Stimulated activated CD4-positive, alpha-beta T cell treated with anti-CD3 and anti-CD28 coated beads, Interleukin-4, amount 100 ng/mL, for 4 hours (primary cell): ENCODE measurements at regions not wholly inside any gene's neighbourhood (a gene's known extent, or its start where the extent isn't known, plus 50 kb on each side); places are given as distances from the start of the nearest gene placed in this dataset.
A peak's percentile ranks its signal among the peaks of the same experiment; 100 is the strongest.

Experiments
- DNase-seq, 2 experiments: peaks; one replicate each; pipeline ENCODE4 v3.0.0-alpha.2; 2020

DNA sequence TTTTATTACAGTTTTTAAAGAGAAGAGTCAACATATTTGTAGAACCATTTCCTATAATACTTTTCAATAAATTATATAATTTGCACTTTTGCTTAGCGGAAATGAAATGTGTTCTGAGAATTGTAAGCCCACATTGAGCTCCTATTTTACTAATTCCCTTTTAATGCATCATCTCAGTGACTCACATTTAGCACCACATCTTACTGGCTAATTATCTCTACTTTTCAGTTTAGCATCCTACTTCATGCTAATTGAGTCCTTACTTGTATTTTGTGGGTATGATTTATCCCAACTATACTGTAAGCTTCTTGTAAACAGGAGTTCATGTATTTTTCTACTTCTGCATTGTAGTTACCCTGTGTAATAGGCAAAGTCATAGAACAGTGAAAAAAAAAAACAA, 67.5 kb downstream of the TMX1 start:
- no peak for DNase-seq

DNA sequence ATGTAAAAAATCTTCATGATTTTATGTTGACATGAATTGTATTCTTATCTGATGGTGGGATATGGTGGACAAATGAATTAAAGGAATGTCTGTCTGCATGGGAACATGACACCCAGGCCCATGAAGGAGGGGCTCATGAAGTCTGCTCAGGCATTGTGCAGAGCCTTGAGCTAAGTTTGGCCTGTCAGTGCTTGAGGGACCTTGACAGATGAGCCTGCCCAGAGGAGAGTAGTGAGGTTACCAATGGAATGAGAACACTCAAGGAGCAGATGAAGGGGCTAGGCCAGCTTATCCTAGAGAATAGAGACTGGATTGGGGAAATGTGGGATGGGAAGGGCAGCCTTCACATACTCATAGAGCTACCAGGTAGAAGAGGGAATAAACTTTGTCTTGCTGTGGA, 68.8 kb downstream of the TMX1 start:
- DNase-seq, result no peak

DNA sequence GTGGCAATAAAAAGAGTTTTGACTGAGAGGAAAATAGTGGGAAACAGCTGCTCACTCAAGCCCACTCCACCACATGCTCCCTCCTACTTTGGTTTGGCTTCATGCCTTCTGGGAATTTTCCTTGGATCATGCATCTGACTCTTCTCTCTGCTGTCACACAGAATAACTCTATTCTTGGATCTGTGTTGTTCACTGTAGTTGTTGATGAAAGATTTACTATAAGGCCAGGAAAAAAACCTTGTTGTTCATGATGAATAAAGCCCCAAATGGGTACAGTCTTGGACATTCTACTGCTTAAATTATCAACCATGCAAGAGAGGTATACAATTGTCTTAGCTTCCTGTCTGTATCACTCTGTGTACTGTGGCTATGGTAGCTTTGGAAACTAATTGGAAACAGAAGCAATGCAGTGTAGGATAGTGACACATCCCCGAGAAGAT, 70.5 kb downstream of the TMX1 start:
- DNase-seq, result no peak

DNA sequence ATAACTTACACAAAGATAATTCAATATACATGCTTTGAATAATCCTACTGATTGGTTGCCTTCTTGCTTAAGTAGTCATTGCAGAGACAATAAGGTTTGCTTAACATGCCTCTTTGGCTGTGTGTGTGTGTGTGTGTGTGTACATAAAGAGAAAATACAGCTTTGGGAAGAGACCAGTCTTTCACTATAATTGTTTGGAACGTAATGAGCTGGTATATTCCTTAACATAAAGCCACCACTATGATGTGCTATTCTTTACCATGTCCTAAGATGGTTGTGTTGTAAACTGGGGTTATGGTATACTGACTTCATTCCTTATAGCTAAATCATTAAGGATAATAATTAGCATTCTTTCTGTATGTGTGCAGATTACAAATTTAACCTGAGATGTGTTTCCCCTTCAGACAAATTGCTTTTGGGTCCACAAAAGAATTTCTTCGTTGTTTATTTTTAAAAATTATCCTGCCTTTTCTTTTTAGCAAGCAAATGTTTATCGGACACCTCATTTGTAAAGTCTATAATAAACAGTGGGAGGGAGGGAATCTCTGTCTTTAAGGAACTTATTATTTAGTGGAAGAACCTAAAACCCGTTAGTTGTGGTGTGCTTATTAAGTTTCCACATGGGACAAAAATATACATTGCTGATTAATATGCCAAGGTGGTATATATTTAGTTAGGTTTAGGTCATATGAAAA, 74.4 kb downstream of the TMX1 start:
- no peak for DNase-seq

DNA sequence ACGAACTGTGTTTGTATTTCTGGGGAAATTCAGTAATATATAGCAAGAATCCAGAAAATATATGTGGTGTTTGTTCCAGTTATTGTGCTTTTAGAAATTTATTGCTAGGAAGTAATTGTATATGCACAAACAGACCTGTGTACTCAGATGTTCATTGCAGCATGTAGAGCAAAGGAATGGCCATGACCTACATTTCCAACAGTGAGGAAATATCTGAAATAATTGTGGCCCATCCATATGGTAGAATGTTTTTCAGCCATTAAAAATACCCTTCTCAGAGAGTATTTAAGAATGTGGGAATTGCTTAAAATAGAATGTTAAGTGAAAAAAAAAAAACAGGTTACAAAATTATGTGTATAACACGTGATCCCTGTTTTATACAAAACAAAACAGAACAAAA, 77.3 kb downstream of the TMX1 start:
- no peak for DNase-seq

DNA sequence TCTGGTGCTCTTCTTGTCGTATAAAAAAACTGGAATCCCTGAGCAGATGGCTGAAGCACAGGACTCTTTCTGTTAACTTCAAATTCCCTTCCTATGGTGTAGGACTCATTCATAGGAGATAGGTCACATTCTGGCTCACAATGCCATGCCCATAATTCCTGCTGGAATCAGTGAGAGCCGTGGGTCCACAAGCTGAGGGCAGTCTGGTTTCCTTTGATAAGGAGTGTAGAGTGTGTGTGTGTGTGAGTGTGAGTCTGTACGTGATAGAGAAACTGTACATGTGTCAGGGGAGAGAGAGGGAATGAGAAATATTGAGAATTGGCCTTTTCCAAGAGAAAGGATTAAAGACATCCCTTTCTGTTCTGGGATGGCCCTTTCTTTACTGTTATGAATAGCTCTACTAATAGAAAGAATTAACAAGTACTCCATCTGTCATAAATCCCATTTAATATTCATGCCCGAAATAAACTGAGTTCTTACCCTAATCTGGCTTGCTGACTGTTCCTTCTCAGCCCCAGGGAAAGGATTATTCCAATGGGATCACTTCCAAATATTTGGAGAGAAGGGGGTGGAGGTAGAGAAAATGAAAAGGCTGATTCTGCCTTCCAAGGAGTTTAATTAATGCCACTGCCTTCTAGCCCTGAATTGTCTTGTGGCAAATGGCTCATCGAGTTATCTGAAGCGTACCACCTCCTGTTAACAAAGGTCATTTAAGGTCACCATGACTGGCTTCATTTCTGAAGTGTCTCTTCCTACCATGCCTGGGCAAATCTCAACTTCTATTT, 79.0 kb downstream of the TMX1 start:
- no peak for DNase-seq

DNA sequence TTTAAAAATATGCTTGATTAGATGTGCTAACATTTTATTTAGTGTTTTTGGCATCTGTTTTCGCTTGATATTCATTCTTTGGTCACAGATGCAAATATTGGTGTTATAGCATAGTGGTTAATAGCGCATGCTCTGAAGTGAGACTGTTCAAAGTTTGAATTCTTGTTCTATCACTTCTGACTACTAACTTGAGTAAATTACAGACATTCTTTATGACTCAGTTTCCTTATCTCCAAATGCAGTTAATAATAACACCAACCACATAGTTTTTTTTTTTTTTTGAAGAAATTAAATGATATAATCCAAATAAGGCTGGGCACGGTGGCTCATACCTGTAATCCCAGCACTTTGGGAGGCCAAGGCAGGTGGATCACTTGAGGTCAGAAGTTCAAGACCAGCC, 81.0 kb downstream of the TMX1 start:
- DNase-seq, result no peak

DNA sequence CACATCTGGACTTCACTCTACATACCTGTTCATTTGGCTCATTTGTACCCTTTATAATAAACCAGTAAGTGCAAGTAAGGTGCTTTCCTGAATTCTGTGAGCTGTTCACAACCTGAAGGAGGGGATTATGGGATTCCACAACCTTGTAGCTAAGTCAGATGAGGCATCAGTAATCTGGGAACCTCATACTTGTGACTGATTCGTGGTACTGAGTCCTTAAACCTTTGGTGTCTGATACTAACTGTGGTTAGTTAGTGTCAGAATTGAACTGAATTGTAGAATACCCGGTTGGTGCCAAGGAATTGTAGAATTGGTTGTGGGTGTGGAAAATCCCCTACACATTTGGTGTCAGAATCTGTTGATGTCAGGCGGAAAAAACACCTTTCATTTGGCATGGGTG, 83.4 kb downstream of the TMX1 start:
- no peak for DNase-seq

DNA sequence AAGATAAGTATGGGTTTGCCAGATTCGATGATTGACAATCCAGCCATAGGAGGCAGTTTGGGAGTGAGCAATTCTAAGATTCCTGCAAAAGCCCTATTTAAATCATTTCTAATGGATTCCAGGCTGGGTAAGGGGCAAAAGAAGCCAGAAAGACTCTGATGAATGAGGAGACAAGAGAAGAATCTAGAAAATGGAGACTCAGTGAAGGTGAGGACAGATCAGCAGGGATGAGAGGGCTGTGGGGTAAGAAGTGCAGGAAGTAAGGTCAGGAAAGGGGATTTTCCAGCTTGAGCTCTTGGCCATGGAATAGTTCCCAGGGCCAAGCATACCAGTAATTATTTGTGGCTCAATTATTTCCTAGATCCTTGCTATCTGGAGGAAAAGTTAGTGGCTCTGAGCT, 87.3 kb downstream of the TMX1 start:
- no peak for DNase-seq

DNA sequence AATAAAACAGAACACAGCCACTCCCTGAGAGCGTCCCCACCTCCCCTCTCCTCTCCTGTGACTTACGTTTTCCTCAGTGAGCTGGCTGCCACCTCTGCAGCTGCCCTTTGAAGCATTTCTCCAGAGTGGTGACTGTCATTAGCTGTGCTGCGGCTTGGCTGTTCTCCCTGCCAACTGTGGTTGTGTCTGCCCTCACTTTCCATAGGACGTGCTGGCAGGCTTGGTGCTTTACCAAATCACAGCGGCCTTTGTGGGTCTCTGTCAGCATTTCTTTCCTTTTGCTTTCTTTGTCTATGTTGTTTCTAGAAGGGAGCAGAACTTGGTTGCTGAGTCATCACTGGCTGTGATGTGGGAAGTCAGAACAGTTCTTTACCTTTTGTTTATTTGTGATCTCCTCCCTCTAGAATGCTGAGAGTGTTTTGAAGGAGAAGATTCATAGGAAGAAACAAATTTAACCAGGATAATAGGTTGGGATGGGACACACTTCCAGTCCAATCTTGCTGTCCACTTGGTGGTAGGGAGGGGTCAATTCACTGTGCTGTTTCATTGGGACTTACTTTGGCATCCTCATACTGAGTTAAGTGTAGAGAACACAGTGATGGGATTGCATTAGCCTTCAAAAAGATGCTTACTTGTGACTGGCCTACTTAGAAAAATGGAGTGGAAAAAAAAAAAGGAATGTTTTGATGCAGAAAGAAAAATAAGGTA, 88.2 kb downstream of the TMX1 start:
- DNase-seq, result peak; percentile 18 to 42

DNA sequence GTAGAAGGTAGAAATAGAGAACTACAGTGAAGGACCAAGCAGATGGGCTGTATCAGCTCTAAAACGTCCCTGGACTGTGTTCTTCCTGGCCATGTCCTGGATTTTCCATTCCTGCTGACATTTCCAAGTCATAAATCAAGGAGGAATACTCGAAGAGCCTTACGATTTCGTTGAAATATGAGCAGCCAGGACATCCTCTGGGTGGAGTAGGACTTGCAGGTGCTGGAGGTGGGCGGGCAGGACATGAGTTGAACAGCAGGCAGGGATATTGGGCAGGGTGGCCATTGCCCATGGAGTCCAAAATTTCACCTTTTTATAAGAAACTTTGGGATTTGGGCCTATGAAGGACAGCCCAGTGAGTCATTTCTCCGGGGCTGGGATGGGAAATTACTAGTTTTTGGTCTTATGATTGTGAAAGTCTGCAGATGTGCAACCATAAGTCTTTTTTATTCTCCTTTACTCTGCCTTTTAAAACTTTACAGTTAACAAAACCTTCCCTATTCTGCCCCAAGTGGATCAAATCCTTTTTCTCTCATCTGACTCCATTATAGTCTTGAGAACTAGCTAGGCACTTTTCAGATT, 88.8 kb downstream of the TMX1 start:
- no peak for DNase-seq

DNA sequence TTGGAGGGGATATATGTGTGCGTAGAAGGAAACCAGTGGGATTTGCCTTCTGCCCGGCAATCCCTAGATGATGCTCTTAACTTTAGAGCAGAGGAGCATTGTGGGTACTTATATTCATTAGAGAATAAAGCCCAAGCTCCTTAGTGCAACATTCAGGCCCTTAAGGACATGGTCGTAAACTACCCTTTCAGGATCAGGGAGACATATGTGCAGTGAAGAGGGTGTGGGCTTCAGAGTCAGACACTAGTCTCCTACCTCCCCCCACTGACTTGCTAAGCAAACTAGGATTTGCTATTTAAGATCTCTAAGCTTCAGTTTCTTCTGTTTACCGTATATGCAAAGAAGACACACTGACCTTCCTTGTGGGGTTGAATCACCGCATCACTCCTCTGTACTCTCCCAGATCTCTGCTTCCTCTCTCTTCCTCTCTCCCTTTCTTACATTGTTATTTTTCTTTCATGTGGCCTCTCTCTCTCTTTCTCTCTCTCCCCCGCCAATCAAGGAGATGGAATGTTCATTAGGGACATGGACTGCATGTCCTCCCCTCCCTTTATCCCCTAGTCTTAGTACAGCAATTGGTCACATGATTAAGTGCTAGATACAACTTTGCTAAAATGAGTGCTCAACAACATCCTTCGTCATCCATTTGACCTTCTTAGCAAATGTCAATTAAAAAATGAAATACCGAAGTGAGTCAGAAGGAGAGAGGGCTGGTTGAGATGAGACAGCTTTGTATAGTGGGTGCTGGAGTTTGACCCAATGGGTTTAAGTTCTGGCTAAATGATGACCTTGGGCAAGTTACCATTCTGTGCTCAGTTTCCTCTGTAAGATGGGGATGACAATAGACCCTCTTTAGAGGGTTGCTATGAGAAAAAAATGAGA, 91.7 kb downstream of the TMX1 start:
- no peak for DNase-seq

DNA sequence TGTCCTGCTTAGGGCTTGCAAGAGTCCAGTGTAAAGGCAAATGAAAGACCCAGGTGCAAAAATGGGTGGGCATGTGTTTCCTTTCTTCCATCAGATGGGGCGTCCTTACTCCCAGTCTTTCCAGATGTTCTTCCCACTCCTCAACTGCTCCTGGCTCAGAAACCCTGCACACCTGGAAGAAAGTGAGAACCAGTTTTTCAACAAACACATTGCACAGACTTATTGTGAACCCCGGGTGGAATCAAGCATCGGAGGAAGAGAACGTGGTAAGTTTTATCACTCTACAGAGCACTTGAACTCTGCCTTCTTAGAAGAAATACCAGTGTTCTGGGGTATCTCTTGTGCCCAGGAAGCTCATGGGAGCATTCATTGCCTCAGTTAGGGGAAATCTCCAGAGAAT, 93.3 kb downstream of the TMX1 start:
- DNase-seq, result no peak

DNA sequence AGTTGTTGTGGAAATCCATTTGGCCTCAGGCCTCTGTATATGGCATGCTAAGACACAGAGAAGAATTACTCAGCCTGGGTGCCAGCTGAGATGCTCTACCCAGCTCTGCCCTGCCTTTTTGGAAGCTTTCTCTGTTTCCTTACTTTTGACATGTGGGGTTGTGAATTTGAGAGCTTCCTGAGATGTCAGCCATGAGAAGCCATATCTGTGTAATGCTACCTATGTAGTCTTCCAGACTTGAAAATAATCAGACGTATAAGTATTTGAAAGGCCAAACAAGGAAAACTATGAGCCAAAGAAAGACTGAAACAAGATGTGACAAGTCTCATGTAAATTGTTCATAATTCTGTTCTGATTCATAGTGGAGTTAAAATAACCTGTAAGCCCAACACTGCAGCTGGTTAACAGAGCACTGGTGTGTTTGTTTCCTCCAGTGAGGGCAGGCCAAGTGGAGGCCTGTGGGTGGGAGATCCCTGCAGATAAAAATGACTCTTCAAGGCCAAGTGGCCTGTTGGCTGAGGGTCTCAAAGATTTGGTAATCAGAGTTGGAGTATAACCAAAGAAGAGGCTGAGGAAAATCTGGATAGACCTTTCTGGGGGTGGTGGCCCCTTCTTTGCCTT, 94.0 kb downstream of the TMX1 start:
- no peak for DNase-seq

DNA sequence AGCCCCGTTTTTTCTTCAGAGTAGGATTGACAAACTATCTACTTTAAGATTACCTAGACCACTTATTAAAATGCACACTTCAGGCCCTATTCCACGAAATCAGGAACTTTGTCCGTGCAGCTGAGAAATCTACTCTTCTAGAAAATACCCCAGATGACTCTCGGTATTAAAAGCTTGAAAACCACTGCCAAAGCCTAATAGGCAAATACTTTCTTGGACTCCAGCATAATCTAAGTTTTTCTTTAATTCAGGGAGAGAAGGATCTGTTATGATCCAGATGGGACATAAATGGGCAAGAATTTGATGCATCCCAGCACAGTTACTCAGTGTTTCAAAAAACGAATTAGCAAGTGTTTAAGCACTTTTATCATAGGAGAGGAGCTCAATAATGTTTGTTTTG, 94.5 kb downstream of the TMX1 start:
- no peak for DNase-seq

DNA sequence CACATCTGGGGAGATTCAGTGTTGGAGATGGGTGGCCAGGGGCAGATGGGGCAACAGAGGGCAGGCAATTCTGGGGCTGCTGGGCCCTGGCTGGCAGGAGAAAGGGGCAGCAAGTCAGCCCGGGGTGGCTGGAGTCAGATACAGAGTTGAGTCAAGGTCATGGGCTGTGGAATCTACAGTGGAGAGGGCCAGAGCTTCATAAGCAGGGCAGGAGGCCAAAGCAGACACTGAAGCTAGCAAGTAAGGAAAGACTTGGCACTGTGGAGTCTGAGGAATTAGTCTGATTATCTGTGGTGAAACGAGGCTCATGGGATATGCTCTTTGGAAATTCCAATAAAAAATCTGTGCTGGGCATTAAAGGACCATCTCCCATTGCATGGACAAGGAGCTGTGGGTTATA, 95.5 kb downstream of the TMX1 start:
- DNase-seq, result no peak

DNA sequence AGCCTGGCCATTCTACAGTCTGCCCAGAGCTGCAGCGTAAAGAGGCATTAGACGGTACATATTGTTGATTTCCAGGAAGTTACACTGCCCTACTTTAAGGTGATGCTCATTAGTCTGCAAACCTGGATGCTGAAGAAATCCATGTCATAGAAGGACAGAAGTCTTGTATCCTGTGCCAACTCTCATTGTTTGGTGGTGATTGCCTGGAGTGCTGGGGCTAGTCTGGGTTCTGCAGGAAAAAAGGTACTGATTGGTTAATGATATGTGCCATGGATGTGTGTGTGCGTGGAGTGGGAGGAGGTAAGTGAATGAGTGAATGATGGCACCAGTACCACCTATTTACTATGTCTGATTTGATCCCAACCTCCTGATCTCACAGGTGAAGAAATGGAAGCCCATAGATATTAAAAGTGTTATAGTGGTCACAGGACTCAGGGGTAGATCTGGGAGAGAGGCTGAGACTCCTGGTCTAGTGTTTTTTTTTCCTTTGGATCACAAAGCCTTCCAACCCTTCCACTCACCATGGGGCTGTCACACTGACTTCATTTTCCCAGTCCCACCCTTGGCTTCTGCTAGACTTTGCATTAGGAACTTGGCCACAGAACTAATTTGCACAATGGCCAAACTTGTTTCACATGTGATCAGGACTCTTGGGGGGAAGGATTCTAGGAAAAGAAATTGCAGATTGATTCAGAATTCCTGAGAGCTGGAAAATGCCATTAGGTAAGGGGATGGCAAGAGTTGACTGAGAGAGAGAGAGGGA, 96.1 kb downstream of the TMX1 start:
- no peak for DNase-seq

DNA sequence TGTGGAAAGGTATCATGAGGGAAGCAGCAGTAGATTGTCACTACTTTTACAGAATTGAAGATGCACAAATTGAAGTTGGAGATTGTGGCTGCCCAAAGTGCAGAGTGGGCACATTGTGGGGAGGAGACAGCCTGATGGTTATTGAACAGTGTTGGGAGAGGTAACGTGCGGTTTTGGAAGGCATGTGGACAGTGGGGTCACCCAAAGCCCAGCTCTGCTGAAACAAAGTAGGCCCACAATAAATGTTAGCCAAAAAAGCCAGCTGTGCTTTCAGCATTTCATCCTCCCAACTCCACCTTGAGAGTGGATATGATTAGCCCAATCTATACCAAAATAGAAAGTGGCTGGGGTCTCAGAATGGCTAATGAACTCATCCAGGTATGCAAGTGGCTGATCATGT, 96.7 kb downstream of the TMX1 start:
- no peak for DNase-seq

DNA sequence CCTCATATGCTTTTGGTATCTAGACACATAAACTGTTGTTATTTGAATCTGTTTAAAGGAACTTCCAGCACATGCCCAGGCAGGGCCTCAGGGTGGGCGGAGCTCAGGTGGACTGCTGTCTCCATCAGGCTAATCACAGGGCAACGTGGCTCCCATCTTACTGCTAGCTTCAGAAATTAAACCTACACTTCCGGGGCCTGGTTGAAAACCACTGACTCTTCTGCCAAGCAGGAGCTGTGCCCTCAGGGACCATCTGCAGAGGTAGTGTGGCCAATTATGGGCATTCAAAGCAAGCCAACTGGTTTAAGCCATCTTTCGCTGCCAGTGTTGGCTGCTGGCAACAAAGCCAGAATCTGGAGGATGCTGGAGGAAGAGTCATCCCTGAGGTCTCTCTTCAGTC, 97.5 kb downstream of the TMX1 start:
- DNase-seq, result no peak

DNA sequence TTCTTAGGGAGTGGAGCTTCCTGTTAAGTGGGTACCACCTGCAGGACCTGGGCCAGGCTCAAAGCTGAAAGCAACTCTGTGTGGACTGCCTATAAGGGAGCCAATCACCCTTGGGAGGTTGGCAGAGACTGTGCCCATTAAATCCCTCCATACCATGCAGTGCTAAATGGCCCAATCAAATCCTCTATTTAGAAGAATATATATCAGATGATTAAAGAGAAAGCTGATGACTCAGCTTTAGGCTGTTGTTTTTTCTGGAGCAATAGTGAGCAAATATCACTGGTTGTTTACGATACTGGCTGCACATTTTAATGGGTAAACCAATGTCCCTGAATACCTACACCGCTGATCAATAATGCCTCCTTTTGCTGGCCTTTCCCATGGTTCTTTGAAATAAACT, 101.3 kb downstream of the TMX1 start:
- no peak for DNase-seq

DNA sequence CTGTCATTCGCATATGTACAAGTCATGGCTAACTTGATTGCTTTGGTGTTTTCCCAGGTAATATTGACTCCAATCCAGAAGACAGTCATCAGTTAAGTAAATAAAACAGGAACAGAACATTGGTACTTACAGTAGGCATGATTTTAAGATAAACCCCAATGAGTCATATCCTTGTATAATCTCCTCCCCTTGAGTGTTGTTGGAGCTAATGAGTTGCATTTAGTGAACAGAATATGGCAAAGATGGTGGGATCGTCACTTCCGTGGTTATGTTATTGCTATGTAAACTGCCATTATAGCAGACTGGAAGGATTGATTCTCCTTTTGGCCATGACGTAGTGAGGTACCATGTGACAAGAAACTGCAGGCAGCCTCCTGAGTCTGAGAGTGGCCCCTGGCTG, 102.2 kb downstream of the TMX1 start:
- DNase-seq, result no peak
